GM19035 (cell line): ENCODE measurements at regions not wholly inside any gene's neighbourhood (a gene's known extent, or its start where the extent isn't known, plus 50 kb on each side); places are given as distances from the start of the nearest gene placed in this dataset.

Experiments used
- ATAC-seq: cut with Tn5 transposase; IDR thresholded peaks from one replicate; pipeline ENCODE4 v1.9.1; 2021; ENCODE audit not compliant: unreplicated experiment

DNA sequence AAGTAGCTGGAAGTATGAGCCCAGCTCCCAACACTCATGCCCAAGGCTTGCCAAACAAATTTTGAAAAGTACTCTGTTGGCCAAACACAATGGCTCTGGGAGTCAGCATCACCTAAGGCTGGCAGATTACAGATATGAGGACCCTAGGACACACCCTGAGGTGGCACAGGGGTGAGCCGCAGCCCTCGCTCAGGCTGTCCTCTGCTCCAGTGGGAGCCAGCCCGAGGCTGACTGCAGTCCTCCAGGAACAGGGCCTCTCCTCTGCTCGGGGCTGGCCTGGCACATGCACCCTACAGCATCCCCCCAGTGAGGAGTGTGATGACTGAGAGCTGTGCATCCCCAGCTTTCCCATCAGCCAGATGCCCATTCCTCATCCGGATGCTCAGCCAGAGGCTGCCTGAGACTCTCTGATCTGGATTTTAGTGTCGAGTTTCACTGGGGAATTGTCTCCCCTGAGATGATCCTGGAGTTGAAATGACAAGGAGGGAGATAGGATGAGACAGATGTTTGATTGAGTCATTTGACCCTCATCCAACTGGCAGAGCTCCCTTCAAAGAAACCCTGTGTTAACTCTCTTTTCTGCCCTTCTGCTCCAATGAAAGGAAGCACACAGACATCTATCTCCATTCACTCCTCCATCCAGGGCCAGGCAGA, 269.3 kb upstream of the NCKAP5 start:
- no peak for ATAC-seq

DNA sequence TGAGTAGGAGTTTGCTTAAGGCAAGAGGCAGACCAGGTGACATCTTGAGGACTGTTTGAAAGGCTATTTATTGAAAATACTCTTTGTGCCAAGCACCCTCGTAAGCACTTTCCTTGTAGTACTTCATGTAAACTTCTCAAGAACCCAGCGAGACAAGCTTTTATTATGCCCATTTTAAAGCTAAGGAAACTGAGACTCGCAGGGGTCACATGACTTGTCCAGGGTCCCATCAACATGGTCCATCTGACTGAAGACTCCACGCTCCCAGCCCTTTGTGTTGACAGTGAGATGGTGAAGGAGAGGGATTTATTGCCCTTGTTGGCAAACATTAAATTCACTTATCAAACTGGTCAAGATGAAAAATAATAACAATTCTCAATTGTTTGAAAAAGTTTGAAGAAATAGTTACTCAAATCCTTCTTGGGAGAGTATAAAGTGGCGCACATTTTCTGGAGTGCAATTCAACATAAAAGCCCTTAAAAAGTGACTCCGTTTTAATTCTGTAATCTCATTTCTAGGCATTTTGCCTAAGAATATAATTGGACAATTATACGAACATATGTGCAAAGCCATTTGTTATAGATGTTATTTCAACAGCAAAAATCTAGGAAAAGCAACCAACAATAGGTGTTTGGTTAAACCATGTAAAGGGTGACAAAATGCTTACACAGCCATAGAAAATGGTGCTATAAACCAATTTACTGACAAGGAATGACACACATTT, 270.5 kb upstream of the NCKAP5 start:
- ATAC-seq, result no peak

DNA sequence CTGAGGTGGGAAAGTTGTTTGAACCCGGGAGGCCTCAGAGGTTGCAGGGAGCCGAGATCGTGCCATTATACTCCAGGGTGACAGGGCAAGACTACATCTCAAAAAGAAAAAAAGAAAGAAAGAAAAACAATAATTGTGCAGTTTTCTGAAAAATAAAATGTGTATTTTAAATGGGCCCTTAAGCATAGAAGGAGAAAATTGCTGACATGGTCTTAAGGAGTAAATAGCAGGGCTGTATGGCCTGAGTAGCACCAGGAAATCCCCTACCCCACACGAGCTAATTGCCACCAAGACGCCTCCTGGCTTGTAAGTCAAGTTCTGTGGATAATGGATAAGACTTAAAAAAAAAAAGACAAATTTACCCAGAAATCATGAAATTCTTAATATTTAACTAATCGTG, 271.4 kb upstream of the NCKAP5 start:
- ATAC-seq, result no peak

DNA sequence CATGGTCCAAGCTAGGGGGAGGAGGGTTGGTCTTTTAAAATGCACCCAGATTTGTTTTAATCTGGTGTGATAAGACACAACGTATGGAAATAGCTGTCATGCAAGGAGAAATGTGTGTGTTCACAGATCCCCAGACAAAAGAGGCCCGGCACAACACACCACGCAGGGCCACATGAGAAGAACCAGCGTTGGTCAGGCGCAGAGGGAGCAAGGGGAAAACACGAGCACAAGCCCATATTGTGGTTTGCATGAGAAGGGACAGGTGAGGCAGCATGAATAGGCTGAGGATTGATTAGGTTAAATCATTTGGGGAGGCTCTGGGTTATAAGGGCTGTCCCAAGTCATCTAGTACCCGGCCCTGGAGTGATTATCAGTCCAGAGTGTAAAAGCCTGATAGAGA, 272.5 kb upstream of the NCKAP5 start:
- ATAC-seq, result no peak

DNA sequence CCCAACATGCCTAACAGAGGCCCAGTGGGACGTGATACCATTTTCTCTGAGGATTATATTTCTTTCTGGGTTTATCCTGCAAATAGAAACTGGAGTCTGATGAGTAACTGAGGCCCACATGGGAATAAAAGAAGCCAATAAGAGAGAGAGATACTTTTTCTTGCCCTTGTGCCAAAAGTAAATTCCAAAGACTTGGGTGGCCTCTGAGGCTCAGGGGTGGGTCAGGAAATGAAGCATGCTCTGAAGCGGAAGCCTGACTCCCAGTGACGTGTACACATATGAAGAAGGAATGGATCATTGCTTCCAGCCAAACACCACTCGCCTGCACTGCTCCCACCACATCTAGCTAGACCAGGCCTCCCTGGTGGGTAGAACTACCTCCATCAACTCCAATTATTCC, 273.6 kb upstream of the NCKAP5 start:
- ATAC-seq, result no peak

DNA sequence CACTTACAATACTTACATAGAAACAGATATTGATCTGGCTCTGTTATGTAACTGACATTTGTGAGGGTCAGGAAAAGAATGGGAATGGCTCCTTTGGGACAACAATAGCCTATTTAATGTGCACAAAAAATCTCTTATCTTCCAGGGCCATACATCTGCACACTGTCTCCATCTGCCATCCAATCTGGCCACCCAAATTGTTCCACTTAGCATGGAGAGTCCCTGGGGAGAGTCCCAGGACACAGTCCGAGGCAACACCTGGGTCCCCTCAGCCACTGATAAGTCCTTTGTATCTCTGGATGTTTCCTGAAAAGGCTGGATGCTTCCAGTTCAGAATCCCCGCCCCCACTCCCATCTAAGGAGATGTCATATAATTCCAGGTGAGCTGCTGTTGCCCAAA, 274.2 kb upstream of the NCKAP5 start:
- ATAC-seq, result no peak

DNA sequence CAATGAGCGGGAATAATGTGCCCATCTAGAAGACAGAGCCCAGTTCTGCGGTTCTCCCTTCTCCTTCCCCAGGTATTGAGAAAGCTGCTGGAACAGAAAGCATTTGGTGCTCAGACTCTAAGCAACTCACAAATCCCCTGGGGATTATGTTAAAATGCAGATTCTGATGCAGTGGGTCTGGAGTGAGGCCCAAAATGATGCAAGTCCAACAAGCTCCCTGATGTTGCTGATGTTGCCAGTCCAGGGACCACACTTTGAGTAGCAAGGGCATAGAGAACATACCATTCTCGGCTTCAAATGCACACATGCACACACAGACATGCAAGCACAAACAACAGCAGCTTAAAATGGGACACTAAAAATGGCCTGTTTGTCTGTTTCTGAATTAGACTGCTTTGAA, 274.8 kb upstream of the NCKAP5 start:
- no peak for ATAC-seq

DNA sequence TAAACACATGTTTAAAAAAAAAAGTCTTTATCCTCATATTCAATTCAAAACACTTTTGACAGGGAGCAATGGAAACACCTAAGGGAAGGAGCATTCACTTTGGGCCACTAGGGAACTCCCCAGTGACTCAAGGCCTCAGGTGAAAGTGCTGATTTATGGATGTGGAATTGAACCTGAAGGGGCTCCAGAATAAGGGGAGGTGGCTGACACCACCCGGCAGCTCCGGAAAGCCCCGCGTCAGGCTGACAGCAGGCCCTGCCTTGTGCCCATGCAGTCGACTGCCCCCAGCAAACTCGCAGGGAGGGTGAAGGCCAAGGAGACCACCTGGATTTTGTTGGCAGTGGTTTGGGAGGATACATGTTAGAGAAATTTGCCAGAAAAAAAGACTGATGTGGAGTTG, 275.3 kb upstream of the NCKAP5 start:
- no peak for ATAC-seq

DNA sequence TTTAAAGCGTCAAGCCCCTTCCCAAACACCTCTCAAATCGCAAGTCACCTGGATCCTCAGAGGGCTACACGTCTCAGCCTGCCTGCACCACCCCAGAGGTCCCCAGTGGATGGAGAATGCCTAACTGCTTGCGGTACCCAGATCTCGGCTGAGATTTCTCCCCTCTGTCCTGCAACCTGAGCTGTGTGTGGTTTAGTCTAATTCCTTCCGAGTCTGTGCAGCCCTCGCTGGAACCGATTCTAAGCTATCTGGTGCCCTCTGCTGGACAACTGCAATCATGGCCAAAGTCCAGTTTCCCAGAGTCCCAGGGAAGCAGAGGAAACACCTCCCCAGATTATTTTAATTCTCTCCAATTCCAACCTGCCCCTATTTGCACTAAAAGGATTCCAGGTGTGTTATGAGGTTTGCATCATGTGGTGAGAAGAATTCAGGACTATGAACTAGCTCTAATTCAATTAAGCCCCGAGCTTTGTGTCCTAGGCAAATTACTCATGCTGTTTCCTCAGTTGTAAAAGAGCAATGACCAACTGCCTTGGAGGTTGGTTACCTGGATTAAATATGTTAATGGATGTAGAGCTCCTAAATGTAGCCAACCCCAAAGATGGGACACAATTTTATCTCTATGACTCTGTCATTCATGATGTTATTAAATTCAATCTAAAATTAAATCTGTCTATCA, 276.1 kb upstream of the NCKAP5 start:
- peak; percentile 72 for ATAC-seq

DNA sequence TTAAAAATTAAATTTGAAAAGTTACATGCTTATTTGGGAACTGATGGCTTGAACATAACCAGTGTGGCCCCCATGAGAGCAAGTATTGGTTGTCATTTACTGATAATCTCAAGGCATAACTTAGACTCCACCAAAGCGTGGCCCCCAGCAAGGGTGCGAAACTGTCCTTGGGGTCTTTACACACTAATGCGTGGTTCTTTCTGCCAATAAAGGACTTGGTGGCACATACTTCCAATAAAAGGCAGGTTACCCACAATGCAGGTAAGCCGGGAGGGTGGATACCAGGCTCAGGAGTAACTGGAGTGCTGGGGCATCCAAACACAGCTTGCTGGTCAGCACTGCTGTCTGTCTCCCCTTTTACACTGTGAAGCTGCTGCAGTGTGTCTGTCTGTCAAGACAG, 278.2 kb upstream of the NCKAP5 start:
- no peak for ATAC-seq

DNA sequence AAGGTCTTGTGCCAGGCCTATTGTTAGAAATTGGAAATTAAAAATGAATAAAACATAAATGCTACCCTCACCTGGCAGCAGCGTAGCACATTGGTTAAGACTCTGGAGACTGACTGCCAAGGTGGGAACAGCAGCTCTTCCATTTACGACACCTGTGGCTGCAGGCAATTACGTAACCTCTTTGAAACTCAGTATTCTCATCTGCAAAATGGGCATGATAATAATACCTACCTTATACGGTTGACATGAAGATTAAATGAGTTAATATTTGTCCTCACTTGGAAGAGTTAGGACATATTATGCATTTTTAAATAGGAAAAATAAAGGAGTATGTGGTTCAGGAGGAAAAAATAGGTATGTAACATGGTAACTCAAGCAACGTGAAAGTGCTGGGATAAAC, 279.3 kb upstream of the NCKAP5 start:
- no peak for ATAC-seq

DNA sequence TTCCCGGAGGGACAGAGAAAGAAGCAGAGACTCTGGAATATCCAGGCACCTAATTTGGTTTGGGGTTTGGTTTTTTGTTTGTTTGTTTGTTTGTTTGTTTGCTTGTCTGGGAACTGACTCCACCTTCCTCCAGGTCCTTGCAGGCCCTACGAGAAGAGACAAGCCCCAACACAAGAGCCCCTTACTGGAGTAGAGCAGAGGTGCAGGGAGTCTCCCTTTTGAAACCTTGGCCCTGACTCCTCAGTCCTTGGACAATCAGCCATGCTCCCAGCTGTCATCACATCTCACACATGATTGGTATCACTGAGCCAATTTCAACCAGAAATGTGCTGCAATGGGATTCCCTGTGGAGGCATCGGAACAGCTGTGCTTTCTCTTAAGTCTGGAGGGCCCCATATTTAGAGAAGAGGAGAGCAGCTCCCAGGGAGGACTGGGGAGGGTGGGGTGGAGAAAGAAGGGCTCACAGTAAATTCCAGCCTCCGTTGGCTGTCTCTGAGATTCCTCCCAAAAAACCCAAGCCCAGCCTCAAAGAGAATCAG, 279.9 kb upstream of the NCKAP5 start:
- no peak for ATAC-seq

DNA sequence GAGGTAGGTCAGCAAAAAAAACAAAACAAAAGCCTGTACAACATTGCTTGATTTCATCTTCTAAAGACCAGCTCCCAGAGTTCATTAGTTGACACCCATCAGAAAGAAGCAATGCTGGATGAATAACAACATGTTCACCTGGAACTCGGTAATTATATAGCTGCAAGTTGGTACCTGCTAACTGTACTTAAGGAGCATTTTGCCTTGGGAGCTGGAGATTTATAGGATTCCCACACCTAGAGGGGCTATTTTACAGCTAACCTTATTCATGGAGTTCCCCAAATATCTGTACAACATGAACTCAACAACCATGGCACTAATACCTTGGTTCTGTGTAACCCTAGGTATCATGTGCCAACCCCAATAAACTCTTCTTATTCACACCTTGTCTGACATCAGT, 281.1 kb upstream of the NCKAP5 start:
- no peak for ATAC-seq

DNA sequence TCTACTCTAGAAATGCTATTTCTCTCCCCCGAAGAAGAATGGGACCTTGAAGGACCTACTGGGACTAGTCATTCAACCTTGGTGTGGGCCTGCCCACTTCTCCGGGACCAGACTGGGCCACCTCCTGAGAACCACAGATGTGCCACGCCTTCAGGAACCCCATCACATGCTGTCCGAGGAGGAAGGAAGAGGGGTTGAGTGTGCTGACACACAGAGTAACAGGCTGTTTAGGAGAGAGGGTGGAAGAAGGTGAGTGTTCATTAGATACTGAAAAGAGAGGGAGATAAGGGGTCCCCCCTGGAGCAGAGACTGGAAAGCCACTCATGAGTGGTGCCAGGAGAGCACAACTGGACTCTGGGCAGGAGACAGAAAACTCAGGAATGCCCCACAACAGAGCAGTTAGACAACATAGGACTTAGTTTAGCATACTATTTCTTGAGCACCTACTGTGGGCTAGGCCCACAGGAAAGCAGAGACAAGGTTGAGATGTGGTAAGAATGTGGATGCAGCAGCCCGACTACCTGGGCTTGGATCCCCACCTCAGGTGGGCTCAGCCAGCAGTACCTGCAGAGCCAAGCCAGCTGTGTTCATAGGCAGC, 286.4 kb upstream of the NCKAP5 start:
- no peak for ATAC-seq

DNA sequence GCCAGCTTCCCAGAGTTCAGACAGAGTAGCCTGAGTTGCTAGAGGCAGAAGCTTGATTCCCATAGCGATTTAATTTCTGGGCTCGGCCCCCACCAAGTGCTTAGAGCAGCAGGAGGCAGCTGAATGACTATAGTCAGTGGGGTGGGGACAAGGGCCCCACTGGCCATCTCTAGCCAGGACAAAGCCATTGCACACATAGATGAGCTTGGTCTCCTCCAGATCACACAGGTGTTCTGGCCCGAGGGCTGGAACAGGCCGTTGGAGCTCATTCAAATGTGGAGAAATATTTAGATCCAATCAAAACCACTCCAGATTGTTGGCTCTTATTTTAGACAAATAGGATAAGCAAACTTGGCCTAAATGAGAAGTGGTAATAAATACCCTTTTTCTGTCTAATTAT, 287.3 kb upstream of the NCKAP5 start:
- ATAC-seq, result no peak

DNA sequence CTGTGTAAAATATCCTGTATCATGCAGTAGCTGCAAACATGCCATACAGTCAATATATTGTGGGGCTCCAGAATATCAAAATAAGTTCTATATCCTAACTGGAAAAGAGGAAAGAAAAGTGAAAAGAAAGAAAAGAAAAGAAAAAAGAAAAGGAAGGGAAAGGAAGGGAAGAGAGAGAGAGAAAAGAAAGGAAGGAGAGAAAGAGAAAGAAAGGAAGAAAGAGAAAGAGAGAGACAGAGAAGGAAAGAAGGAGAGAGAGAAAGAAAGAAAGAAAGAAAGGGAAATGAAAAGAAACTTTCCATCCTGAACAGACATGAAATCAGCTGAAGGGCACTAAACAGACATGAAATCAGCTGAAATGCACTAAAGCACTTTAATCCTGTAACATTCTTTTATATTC, 288.4 kb upstream of the NCKAP5 start:
- ATAC-seq, result no peak

DNA sequence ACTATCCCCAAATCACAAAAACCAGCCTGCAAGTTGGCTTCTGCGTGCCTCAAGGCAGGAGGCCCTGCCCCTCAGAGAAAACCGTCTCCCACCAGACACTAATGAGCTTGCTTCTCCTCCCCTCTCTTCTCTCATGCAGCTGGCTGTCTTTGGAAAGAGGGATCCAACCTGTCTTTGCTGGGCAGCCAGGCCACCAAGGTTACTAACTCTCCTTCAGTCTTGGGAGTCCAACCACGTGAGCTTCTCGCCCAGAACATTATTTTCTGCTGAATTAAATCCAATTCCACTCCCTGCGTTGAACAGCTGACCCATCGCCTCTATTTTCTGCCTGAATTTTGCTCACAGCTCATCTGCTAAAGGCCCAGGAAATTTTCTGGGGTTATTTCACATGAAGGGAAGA, 291.3 kb upstream of the NCKAP5 start:
- no peak for ATAC-seq

DNA sequence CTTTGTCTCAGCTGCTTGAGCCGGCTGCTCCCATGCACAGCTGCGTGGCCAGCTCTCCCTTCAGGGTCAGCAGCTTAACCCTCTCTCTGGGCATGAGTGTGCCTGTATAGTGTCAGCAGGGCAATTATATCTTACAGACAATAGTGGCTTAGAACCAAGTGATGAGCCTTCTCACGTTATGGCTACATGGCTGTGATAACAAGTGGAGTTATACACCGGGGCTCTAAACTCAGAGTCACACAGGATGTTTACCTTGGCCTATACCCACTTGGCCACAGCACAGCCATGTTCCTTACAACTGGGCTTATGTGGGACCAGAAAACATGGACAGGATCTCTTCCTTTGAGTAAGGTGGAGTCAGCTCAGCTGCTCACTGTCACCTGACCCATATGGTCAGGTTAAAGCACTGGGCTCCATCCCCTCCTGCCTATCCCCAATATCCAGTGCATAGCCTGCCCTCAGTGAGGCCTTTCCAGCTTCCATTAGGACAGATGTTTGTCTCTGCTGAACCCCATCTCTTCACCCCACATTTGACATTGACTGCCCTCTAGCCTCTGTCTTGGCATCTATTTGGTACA, 294.2 kb upstream of the NCKAP5 start:
- no peak for ATAC-seq

DNA sequence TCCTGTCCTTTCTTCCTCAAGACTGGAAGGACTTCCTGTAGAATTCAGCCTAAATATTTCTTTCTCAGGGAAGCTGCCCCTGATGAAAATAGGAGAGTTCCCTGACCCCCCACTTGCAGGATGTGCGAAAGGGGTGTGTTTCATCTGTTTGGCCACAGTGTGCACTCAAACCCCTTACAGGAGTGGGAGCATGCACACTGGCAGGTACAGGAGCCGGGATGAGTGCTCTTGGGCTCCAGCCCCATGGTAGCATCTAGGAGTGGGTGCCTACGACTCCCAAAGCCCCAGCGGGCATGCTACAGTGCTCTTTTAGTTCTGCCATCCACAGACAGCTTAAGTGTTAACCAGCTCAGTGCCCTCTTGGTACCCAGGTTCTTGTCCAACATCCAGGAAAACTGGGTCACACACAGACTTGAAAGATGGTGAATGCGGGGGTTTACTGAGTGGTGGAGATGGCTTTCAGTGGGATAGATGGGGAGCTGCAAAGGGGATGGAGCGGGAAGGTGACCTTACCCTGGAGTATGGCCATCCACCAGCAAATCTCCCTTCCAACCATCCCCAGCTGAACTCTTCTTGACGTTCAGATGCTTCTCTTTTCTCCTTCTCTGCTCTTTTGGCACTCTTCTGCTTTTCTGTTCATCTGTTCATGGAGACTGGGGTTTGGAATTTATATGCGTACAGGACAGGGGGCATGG, 295.0 kb upstream of the NCKAP5 start:
- ATAC-seq, result no peak

DNA sequence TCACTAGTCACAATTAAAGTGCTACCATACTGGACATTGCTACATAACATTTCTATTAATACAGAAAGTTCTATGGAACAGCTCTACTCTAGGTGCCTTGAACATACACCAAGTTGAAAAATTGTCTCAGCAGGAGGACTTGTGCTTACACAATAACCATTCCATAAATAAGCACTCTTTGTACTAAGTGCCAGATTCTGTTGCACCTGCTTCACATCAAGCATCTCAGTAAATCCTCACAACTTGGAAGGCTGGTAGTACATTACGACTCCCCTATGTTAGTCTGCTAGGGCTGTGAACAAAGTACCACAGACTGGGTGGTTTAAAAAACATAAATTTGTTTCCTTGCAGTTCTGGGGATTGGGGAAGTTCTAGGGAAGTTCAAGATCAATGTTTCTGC, 296.9 kb upstream of the NCKAP5 start:
- ATAC-seq, result no peak

DNA sequence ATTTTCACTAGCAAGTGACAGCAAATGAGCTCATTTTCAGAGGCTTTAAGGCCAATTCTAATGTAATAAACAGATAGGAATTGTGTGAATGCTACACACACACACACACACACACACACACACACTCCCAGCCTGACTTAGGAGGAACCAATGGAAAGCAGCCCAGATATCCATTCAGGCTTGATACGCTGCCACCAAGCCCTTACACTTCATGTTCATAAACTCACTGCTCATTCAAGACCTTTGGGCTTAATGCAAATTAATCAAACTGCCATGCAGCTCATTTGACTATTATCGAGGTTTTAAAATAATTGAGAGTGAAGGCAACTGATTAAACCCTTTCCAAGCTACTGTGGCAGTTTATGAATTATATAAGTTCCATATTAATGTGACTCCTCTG, 298.9 kb upstream of the NCKAP5 start:
- ATAC-seq, result no peak
